Ovary (tissue), 7 donors: ENCODE measurements at regions not wholly inside any gene's neighbourhood (a gene's known extent, or its start where the extent isn't known, plus 50 kb on each side); places are given as distances from the start of the nearest gene placed in this dataset.

ENCODE experiments used
- DNase-seq, 5 donors: peaks; one replicate each; pipeline ENCODE4 v3.0.0-alpha.2; 2019 to 2020
- H3K27ac ChIP-seq, 2 donors: fragments of 200-600 bp; one replicate each; pipeline versions ENCODE4 v1.5.1 to v1.8.0; 2019 to 2022
- H3K27me3 ChIP-seq: fragments of 200-600 bp; one replicate; pipeline ENCODE4 v1.8.0; 2022
- H3K36me3 ChIP-seq: fragments of 200-600 bp; sonication (generic); one replicate; pipeline ENCODE4 v1.5.1; 2019
- H3K4me1 ChIP-seq: one replicate; pipeline ENCODE4 v1.8.1; 2013; ENCODE audit warnings: mild to moderate bottlenecking, moderate library complexity; ENCODE audit not compliant: insufficient read depth
- H3K4me3 ChIP-seq: fragments of 200-600 bp; sonication (generic); one replicate; pipeline ENCODE4 v1.5.1; 2017
- H3K9me3 ChIP-seq, 2 donors: fragments of 200-600 bp in 1 of 2; sonication (generic) in 1 of 2; one replicate each; pipeline versions ENCODE4 v1.5.1 to v1.8.1; 2013 to 2019; ENCODE audit warnings: mild to moderate bottlenecking in 1 of 2, moderate library complexity in 1 of 2
- EP300 ChIP-seq: sonication (generic); formaldehyde crosslinking; IDR thresholded peaks from one replicate; pipeline ENCODE4 v1.6.1; 2017; ENCODE audit warnings: antibody characterized with exemption
- POLR2A ChIP-seq: fragments of 450-650 bp; IDR thresholded peaks from one replicate; pipeline ENCODE4 v1.6.1; 2017; ENCODE audit warnings: antibody characterized with exemption, mild to moderate bottlenecking, moderate library complexity
- WGBS, 3 donors: extraction: QIAGEN DNeasy Blood & Tissue Kit in 1 of 3; methylation state at CpG; one replicate each; pipeline versions ENCODE4 v1.1.5 to v1.1.7; 2013 to 2017; 5-methylcytosine and 5-hydroxymethylcytosine counted together
- intact Hi-C, 4 donors: fragments of 100-400 bp; cut with DNase I; formaldehyde crosslinking; loops; one replicate each; pipeline versions ENCODE4 v1.11.0 to v1.15.1; 2022 to 2023
- TF ChIP-seq, protein P1 (sequence below), 3 donors: fragments of 450-650 bp in 2 of 3; fragments of 200-600 bp in 1 of 3; IDR thresholded peaks; one replicate each; pipeline versions ENCODE4 v1.5.1 to v1.8.0; 2016 to 2022; ENCODE audit warnings: antibody characterized with exemption in 3 of 3, mild to moderate bottlenecking in 1 of 3
- donor health status: DM: no; HTN: no; CAD: no; lungs with moderate emphysema.
- donor health status: DM: no; HTN: no; CAD: no.
- donor health status: Bipolar disorder and iron deficiency.
- donor health status: DM: no; HTN: no; CAD: no.
- donor health status: DM: yes; HTN: yes; CAD: no.

DNA sequence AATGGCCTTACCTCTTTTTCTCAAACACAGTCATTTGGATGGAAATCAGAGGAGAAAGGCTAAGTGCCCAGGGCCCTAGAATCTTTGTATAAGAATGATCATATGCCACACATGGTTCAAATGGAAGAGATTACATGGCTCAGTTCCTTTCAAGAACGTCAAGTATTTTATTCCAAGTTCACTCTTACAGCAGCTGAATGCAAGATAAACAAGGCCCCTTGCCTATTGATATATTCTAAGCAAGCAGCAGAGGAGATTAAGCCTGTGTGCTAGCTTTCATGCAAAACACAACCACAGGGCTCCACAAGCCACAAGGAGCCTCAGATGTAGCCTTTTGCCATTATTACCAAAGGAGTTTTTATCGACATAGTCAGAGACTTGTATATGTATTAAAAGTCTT, 55.3 kb upstream of the SLCO6A1 start:
- no peak for DNase-seq
- no peak overlapping the region for H3K27ac ChIP-seq
- 23 to 39% (median 36%) methylated on average over 2 of the region's 2 CpGs for WGBS, 3 donors
- H3K9me3 ChIP-seq = no peaks in the 10 kb centered on the region
- TF ChIP-seq EP300 = no peak
- TF ChIP-seq, protein P1, sequence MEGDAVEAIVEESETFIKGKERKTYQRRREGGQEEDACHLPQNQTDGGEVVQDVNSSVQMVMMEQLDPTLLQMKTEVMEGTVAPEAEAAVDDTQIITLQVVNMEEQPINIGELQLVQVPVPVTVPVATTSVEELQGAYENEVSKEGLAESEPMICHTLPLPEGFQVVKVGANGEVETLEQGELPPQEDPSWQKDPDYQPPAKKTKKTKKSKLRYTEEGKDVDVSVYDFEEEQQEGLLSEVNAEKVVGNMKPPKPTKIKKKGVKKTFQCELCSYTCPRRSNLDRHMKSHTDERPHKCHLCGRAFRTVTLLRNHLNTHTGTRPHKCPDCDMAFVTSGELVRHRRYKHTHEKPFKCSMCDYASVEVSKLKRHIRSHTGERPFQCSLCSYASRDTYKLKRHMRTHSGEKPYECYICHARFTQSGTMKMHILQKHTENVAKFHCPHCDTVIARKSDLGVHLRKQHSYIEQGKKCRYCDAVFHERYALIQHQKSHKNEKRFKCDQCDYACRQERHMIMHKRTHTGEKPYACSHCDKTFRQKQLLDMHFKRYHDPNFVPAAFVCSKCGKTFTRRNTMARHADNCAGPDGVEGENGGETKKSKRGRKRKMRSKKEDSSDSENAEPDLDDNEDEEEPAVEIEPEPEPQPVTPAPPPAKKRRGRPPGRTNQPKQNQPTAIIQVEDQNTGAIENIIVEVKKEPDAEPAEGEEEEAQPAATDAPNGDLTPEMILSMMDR (IDR thresholded peaks at IDR 0.05) = no peak
- no peak for TF ChIP-seq POLR2A
- no peaks in the 10 kb centered on the region for H3K4me1 ChIP-seq
- intact Hi-C loops = no loop called here
- H3K27me3 ChIP-seq = no peaks in the 10 kb centered on the region
- no peaks in the 10 kb centered on the region for H3K36me3 ChIP-seq
- no peak overlapping the region for H3K4me3 ChIP-seq

DNA sequence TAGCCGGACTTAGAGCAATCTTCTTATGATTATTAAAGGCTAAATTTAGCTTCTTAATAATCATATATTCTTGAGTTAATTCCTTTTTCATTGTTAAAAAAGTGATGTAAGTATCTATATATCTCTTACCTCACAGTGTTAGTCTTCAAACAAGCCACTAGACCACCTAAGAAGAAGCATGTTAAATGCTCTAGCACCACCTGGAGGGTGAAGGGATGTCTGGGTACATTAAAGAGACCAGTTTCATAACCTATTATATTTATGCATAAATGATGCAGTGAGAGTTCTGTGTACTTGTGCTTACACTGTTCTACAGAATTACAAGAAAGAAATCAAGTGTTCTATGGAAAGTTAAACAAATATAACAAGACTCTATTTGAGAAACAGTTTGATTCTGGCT, 55.9 kb upstream of the SLCO6A1 start:
- DNase-seq = no peak
- Histone ChIP-seq H3K9me3 (no peaks in the 10 kb centered on the region), H3K27me3 (no peaks in the 10 kb centered on the region), H3K4me1 (no peaks in the 10 kb centered on the region), H3K36me3 (no peaks in the 10 kb centered on the region), H3K4me3 (no peak overlapping the region), H3K27ac (no peak overlapping the region)
- 94 to 95% (median 95%) methylated on average over 1 of the region's 1 CpG for WGBS, 3 donors
- intact Hi-C loops = no loop called here
- TF ChIP-seq POLR2A (no peak), EP300 (no peak)
- TF ChIP-seq, protein P1 (IDR thresholded peaks at IDR 0.05) = no peak

DNA sequence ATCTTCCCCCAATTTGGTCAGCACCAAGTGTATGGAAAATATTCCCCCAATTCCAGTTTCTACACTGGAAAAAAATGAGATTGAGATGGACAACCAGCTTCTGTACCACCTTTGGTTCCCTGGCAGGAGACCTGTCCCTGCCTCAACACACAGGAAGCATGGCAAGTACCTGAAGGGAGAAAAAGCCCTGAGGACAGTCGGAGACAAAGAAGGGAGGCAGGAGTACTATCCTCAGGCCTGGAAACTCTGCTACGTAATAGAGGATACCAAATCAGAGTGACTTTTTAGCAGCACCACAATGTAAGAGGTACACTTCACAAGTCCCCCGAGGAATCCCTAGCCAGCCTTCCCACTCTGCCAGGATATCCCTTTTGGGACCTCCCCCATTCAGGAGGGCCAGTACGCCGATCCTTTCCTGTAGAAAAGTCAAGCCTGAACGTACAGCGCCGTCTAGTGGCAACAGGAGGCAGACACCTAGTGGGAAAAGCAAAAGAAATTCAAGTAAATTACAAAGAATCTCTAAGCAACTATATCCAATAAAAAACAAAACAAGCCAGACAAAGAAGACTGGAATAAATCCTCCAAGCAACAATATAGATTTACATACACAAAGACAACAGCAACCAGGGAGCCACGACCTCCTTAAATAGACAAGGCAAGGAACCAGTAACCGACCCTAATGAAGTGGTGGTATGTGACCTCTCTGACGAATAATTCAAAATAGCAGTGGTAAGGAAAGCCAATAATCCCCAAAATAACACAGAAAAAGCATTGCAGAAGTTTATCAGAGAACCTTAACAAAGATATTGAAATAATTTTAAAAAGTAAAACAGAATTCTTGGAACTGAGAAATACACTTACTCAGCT, 63.3 kb upstream of the SLCO6A1 start:
- TF ChIP-seq, protein P1 (IDR thresholded peaks at IDR 0.05) = no peak
- no peak for TF ChIP-seq POLR2A
- TF ChIP-seq EP300 = no peak
- H3K27me3 ChIP-seq = no peaks in the 10 kb centered on the region
- H3K27ac ChIP-seq = no peak overlapping the region
- no peaks in the 10 kb centered on the region for H3K4me1 ChIP-seq
- DNase-seq = no peak
- no peaks in the 10 kb centered on the region for H3K36me3 ChIP-seq
- intact Hi-C loops = no loop called here
- no peaks in the 10 kb centered on the region for H3K9me3 ChIP-seq
- WGBS, 3 donors = 31 to 35% (median 32%) methylated on average over 11 of the region's 11 CpGs
- H3K4me3 ChIP-seq = no peak overlapping the region

- H3K27ac ChIP-seq = no peak overlapping the region
- H3K4me3 ChIP-seq = no peak overlapping the region
- H3K4me1 ChIP-seq = no peaks in the 10 kb centered on the region
- TF ChIP-seq EP300 = no peak
- TF ChIP-seq, protein P1 (IDR thresholded peaks at IDR 0.05) = no peak
- no peak for TF ChIP-seq POLR2A
- H3K36me3 ChIP-seq = no peaks in the 10 kb centered on the region
- no peak for DNase-seq
- intact Hi-C loops = no loop called here
- no peaks in the 10 kb centered on the region for H3K9me3 ChIP-seq
- WGBS, 3 donors = 63 to 76% (median 64%) methylated on average over 4 of the region's 4 CpGs
- H3K27me3 ChIP-seq = no peaks in the 10 kb centered on the region
These were observed 71.9 kb upstream of the SLCO6A1 start for GRCh38 chr5:102570747-102571146.
